Panc1 (cell line): ENCODE measurements at regions not wholly inside any gene's neighbourhood (a gene's known extent, or its start where the extent isn't known, plus 50 kb on each side); places are given as distances from the start of the nearest gene placed in this dataset.

ENCODE experiments used
- ATAC-seq: fragments of 200-7000 bp; cut with Tn5 transposase; 2 replicates; pipeline ENCODE4 v1.9.1; 2020; ENCODE audit warnings: mild to moderate bottlenecking, moderate library complexity
- BruUV-seq: library from RNA; stranded (reverse); fragments of 400-500 nt; replicated peaks from 2 replicates; lab custom pipeline; 2021; lab: Mats Ljungman, UMichigan
- CTCF ChIA-PET: fragments of 300-600 bp; sonication (Branson Sonifier 250); formaldehyde crosslinking; loops from one replicate; lab custom pipeline; 2022; ENCODE audit warnings: antibody characterized with exemption; lab: Charles Lee
- POLR2A ChIA-PET: fragments of 300-600 bp; sonication (Branson Sonifier 250); formaldehyde crosslinking; loops from one replicate; lab custom pipeline; 2022; ENCODE audit warnings: antibody characterized with exemption; lab: Charles Lee
- DNase-seq: peaks from one replicate; pipeline ENCODE4 v3.0.0-alpha.2; 2010; ENCODE audit warnings: low read depth, low spot score
- H3K27ac ChIP-seq: 2 replicates; pipeline ENCODE4 v1.5.1; 2011; ENCODE audit warnings: mild to moderate bottlenecking, low read length, inconsistent platforms
- H3K27me3 ChIP-seq: fragments of 200-500 bp; sonication (Bioruptor generic); 2 replicates; pipeline ENCODE4 v1.6.0; 2014; ENCODE audit warnings: low read length, inconsistent platforms; ENCODE audit not compliant: control insufficient read depth, insufficient read depth
- H3K36me3 ChIP-seq: fragments of 200-500 bp; sonication (Bioruptor generic); 2 replicates; pipeline ENCODE4 v1.5.1; 2014; ENCODE audit warnings: inconsistent platforms, mild to moderate bottlenecking, low read length, moderate library complexity; ENCODE audit not compliant: control insufficient read depth, insufficient read depth
- H3K4me1 ChIP-seq: 2 replicates; pipeline ENCODE4 v1.5.1; 2011; ENCODE audit warnings: inconsistent platforms, mild to moderate bottlenecking, low read length, moderate library complexity; ENCODE audit not compliant: control insufficient read depth, insufficient read depth
- H3K4me3 ChIP-seq, 2 experiments: 2 replicates each; pipeline ENCODE4 v1.5.1; 2011 to 2012; ENCODE audit warnings: low read depth in 2 of 2, low read length in 2 of 2, mild to moderate bottlenecking in 2 of 2, inconsistent platforms in 1 of 2, moderate library complexity in 1 of 2
- H3K9me3 ChIP-seq: fragments of 200-500 bp; sonication (Bioruptor generic); 2 replicates; pipeline ENCODE4 v1.5.1; 2014; ENCODE audit warnings: low read depth, mild to moderate bottlenecking, inconsistent platforms, low read length, moderate library complexity; ENCODE audit not compliant: control insufficient read depth, insufficient read depth
- POLR2AphosphoS5 ChIP-seq: IDR thresholded peaks from 2 replicates; pipeline ENCODE4 v1.6.1; 2012; ENCODE audit warnings: mild to moderate bottlenecking, low read depth, low read length, moderate library complexity
- SIN3A ChIP-seq: IDR thresholded peaks from 2 replicates; pipeline ENCODE4 v1.6.1; 2012; ENCODE audit warnings: low read depth, mild to moderate bottlenecking, low read length, moderate library complexity, borderline replicate concordance; ENCODE audit not compliant: insufficient read depth
- TCF7L2 ChIP-seq: IDR thresholded peaks from 2 replicates; pipeline ENCODE4 v1.6.1; 2011; ENCODE audit warnings: mild to moderate bottlenecking, low read depth, low read length, inconsistent platforms
- in situ Hi-C: cut with HindIII; loops from 2 replicates; pipeline ENCODE4 v1.10.0; 2016; ENCODE audit warnings: low sequenced_read_pairs, low pct_unique_long_range_greater_than_20kb
- intact Hi-C: fragments of 100-400 bp; cut with micrococcal nuclease; formaldehyde crosslinking; loops from one replicate; pipeline ENCODE4 v1.10.0; 2022; ENCODE audit not compliant: unreplicated experiment
- TF ChIP-seq, protein P1 (sequence below), 2 experiments: IDR thresholded peaks; 2 replicates each; pipeline ENCODE4 v1.6.1; 2011 to 2012; ENCODE audit warnings: low read depth in 2 of 2, control low read depth in 1 of 2, low read length in 1 of 2, mild to moderate bottlenecking in 1 of 2, moderate library complexity in 1 of 2; ENCODE audit not compliant: insufficient read depth in 1 of 2
- TF ChIP-seq, protein P2 (sequence below): fragments of 450-650 bp; IDR thresholded peaks from 2 replicates; pipeline ENCODE4 v1.5.1; 2017; ENCODE audit warnings: mild to moderate bottlenecking

DNA sequence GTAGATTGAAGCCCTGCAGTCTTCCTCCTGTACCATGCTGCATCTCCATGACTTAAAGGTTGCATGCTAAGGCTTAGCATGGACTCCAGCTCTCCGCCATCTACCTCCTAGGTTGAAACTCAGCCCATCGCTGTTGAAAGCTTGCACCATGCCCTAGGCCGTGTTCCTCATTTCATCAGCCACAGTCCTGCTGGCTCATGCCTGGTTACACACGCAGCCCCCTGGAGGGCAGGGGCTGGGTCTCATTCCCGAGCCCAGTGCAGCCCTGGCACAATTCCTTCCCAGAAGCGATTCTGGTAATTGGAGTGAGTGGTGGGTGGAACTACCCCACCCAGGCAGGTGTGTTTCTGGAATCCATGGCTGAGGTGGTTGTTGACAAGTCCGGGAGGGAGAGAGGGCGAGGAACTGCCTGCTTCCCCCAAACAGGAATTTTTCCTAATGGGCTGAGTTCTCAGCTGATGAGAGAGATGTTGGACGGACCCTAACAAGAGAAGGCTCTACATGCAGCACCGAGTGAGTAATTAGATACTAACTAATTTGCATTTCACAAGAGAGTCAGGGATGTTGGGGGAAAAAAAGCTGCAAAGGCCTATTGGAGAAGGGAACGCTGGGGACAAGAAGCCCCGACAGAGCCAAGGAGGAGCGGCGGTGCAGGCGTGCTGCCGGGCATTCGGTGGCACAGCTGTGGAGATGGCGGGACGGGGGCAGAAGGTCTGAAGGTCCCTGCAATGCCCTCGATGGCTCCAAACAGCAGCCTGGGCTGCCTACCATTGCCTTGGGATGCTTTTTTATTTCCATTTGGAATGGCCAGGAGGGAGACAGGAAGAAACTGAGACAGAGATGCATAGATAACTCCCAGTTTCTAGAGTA is 92.3 kb upstream of the TLE3 start:
- no TSS peak for BruUV-seq
- TF ChIP-seq, protein P1, sequence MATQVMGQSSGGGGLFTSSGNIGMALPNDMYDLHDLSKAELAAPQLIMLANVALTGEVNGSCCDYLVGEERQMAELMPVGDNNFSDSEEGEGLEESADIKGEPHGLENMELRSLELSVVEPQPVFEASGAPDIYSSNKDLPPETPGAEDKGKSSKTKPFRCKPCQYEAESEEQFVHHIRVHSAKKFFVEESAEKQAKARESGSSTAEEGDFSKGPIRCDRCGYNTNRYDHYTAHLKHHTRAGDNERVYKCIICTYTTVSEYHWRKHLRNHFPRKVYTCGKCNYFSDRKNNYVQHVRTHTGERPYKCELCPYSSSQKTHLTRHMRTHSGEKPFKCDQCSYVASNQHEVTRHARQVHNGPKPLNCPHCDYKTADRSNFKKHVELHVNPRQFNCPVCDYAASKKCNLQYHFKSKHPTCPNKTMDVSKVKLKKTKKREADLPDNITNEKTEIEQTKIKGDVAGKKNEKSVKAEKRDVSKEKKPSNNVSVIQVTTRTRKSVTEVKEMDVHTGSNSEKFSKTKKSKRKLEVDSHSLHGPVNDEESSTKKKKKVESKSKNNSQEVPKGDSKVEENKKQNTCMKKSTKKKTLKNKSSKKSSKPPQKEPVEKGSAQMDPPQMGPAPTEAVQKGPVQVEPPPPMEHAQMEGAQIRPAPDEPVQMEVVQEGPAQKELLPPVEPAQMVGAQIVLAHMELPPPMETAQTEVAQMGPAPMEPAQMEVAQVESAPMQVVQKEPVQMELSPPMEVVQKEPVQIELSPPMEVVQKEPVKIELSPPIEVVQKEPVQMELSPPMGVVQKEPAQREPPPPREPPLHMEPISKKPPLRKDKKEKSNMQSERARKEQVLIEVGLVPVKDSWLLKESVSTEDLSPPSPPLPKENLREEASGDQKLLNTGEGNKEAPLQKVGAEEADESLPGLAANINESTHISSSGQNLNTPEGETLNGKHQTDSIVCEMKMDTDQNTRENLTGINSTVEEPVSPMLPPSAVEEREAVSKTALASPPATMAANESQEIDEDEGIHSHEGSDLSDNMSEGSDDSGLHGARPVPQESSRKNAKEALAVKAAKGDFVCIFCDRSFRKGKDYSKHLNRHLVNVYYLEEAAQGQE (IDR thresholded peaks at IDR 0.05; ENCODE audit: insufficient read depth in 1 of 2, low read depth in 2 of 2, low read length in 1 of 2) = no peak
- TF ChIP-seq, protein P2, sequence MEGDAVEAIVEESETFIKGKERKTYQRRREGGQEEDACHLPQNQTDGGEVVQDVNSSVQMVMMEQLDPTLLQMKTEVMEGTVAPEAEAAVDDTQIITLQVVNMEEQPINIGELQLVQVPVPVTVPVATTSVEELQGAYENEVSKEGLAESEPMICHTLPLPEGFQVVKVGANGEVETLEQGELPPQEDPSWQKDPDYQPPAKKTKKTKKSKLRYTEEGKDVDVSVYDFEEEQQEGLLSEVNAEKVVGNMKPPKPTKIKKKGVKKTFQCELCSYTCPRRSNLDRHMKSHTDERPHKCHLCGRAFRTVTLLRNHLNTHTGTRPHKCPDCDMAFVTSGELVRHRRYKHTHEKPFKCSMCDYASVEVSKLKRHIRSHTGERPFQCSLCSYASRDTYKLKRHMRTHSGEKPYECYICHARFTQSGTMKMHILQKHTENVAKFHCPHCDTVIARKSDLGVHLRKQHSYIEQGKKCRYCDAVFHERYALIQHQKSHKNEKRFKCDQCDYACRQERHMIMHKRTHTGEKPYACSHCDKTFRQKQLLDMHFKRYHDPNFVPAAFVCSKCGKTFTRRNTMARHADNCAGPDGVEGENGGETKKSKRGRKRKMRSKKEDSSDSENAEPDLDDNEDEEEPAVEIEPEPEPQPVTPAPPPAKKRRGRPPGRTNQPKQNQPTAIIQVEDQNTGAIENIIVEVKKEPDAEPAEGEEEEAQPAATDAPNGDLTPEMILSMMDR = no peak
- TF ChIP-seq POLR2AphosphoS5 = no peak
- TF ChIP-seq TCF7L2 = no peak
- TF ChIP-seq SIN3A = no peak
- Histone ChIP-seq H3K27ac (no peak overlapping the region), H3K36me3 (no peaks in the 10 kb centered on the region), H3K27me3 (no peaks in the 10 kb centered on the region), H3K4me3 (no peak overlapping the region), H3K9me3 (no peaks in the 10 kb centered on the region), H3K4me1 (peaks cover 2% of the 10 kb centered on the region; the same call in 1 of the 2 replicates)
- intact Hi-C loops = no loop called here
- in situ Hi-C loops = no loop called here
- DNase-seq (no peak), ATAC-seq (no peak)
- ChIA-PET POLR2A (no interaction called here), CTCF (no interaction called here)

DNA sequence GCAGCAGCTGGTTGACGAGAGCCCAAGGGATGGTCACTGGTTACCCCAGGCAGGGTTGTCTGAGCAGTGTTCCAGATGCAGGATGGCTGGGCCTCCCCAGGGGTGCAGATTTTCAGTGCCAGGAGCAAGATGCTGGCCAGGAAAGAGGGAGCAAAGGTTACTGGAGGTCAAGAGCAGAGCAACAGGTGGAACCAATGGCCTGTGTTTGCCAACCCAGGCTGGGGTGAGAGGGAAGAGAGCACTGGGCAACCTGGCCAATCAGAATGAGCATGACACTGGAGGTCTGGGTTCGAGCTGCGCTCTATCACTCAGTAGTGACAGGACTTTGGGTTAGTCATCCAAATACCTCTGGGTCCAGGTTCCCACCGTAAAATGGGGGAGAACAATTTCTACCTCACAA is 90.6 kb upstream of the TLE3 start:
- Histone ChIP-seq H3K27ac (no peak overlapping the region), H3K9me3 (no peaks in the 10 kb centered on the region), H3K36me3 (no peaks in the 10 kb centered on the region), H3K27me3 (no peaks in the 10 kb centered on the region), H3K4me3 (no peak overlapping the region), H3K4me1 (no peaks in the 10 kb centered on the region)
- POLR2A ChIA-PET = no interaction called here
- CTCF ChIA-PET = no interaction called here
- intact Hi-C loops = no loop called here
- BruUV-seq = no TSS peak
- no peak for ATAC-seq
- in situ Hi-C loops = no loop called here
- no peak for TF ChIP-seq POLR2AphosphoS5
- TF ChIP-seq, protein P2 = no peak
- TF ChIP-seq, protein P1 (IDR thresholded peaks at IDR 0.05; ENCODE audit: insufficient read depth in 1 of 2, low read depth in 2 of 2, low read length in 1 of 2) = no peak
- TF ChIP-seq TCF7L2 = no peak
- no peak for TF ChIP-seq SIN3A
- DNase-seq = no peak
